IMR-90 (cell line): ENCODE measurements at regions not wholly inside any gene's neighbourhood (a gene's known extent, or its start where the extent isn't known, plus 50 kb on each side); places are given as distances from the start of the nearest gene placed in this dataset.

Source experiments
- ATAC-seq: fragments of 200-7000 bp; cut with Tn5 transposase; 2 replicates; pipeline ENCODE4 v1.9.1; 2020; ENCODE audit warnings: low read depth, mild to moderate bottlenecking, moderate library complexity
- BruUV-seq: library from RNA; stranded (reverse); fragments of 400-500 nt; replicated peaks from 2 replicates; lab custom pipeline; 2021; lab: Mats Ljungman, UMichigan
- CTCF ChIA-PET: fragments of 300-600 bp; formaldehyde crosslinking; extraction: SDS; loops from one replicate; lab custom pipeline; 2021; ENCODE audit warnings: antibody characterized with exemption; lab: Yijun Ruan, JAX
- POLR2A ChIA-PET: fragments of 300-600 bp; sonication (Branson Sonifier 250); formaldehyde crosslinking; loops from one replicate; lab custom pipeline; 2022; ENCODE audit warnings: antibody characterized with exemption; ENCODE audit not compliant: unreplicated experiment; lab: Charles Lee
- DNase-seq: peaks from one replicate; pipeline ENCODE4 v3.0.0; 2013
- H2AFZ ChIP-seq: replicated peaks from 2 replicates; pipeline ENCODE3; 2013; ENCODE audit warnings: low read length, mild to moderate bottlenecking; ENCODE audit not compliant: poor library complexity
- H2AK5ac ChIP-seq: 2 replicates; pipeline ENCODE4 v1.6.1; 2013; ENCODE audit warnings: low read depth, low read length, inconsistent platforms
- H2AK9ac ChIP-seq: replicated peaks from 2 replicates; pipeline ENCODE3; 2013; ENCODE audit warnings: mild to moderate bottlenecking, low read depth, low read length, moderate library complexity; ENCODE audit not compliant: poor library complexity
- H2BK120ac ChIP-seq: 2 replicates; pipeline ENCODE4 v1.6.1; 2013; ENCODE audit warnings: low read depth, low read length, inconsistent platforms
- H2BK15ac ChIP-seq: 3 replicates; pipeline ENCODE4 v1.6.1; 2013; ENCODE audit warnings: low read depth, low read length, inconsistent platforms
- H2BK20ac ChIP-seq: 2 replicates; pipeline ENCODE4 v1.6.1; 2013; ENCODE audit warnings: low read depth, mild to moderate bottlenecking, inconsistent platforms, low read length, moderate library complexity
- H2BK5ac ChIP-seq: 2 replicates; pipeline ENCODE4 v1.6.1; 2013; ENCODE audit warnings: mild to moderate bottlenecking, low read depth, low read length, inconsistent platforms; ENCODE audit not compliant: poor library complexity, severe bottlenecking
- H3K14ac ChIP-seq: replicated peaks from 2 replicates; pipeline ENCODE4 v1.6.1; 2013; ENCODE audit warnings: low read depth, low read length, inconsistent platforms
- H3K18ac ChIP-seq: 2 replicates; pipeline ENCODE4 v1.6.1; 2013; ENCODE audit warnings: low read depth, low read length, control low read depth
- H3K23ac ChIP-seq: 2 replicates; pipeline ENCODE4 v1.6.1; 2013; ENCODE audit warnings: low read depth, low read length, inconsistent platforms
- H3K27ac ChIP-seq: 2 replicates; pipeline ENCODE4 v1.5.1; 2013; ENCODE audit warnings: mild to moderate bottlenecking, control low read depth, low read length; ENCODE audit not compliant: insufficient read depth
- H3K27me3 ChIP-seq: 2 replicates; pipeline ENCODE4 v1.6.1; 2013; ENCODE audit warnings: low read length; ENCODE audit not compliant: control insufficient read depth, insufficient read depth
- H3K36me3 ChIP-seq: 2 replicates; pipeline ENCODE4 v1.6.1; 2013; ENCODE audit warnings: low read length, mixed read lengths; ENCODE audit not compliant: control insufficient read depth, insufficient read depth
- H3K4ac ChIP-seq: 2 replicates; pipeline ENCODE4 v1.6.1; 2013; ENCODE audit warnings: low read depth, low read length, inconsistent platforms
- H3K4me1 ChIP-seq: 2 replicates; pipeline ENCODE4 v1.6.1; 2013; ENCODE audit warnings: low read length, mixed read lengths; ENCODE audit not compliant: control insufficient read depth, insufficient read depth
- H3K4me2 ChIP-seq: 2 replicates; pipeline ENCODE4 v1.6.1; 2013; ENCODE audit warnings: low read depth, mild to moderate bottlenecking, control low read depth, low read length, moderate library complexity
- H3K4me3 ChIP-seq: 2 replicates; pipeline ENCODE4 v1.5.1; 2013; ENCODE audit warnings: low read depth, mild to moderate bottlenecking, control low read depth, low read length, moderate library complexity; ENCODE audit not compliant: insufficient read depth
- H3K56ac ChIP-seq: 2 replicates; pipeline ENCODE4 v1.6.1; 2013; ENCODE audit warnings: low read length, inconsistent platforms; ENCODE audit not compliant: insufficient read depth; ENCODE audit errors: extremely low read depth
- H3K79me1 ChIP-seq, 2 experiments: 2 replicates each; pipeline ENCODE4 v1.6.1; 2013; ENCODE audit warnings: low read length in 2 of 2, inconsistent platforms in 1 of 2, low read depth in 1 of 2
- H3K9ac ChIP-seq: 2 replicates; pipeline ENCODE4 v1.6.1; 2013; ENCODE audit warnings: low read depth, low read length, control low read depth
- H3K9me1 ChIP-seq: 2 replicates; pipeline ENCODE4 v1.6.1; 2013; ENCODE audit warnings: low read length, inconsistent platforms; ENCODE audit not compliant: insufficient read depth
- H3K9me3 ChIP-seq: 2 replicates; pipeline ENCODE4 v1.6.1; 2013; ENCODE audit warnings: low read length; ENCODE audit not compliant: control insufficient read depth, insufficient read depth
- H4K20me1 ChIP-seq: 2 replicates; pipeline ENCODE4 v1.6.1; 2013; ENCODE audit warnings: low read length, inconsistent platforms; ENCODE audit not compliant: insufficient read depth
- H4K5ac ChIP-seq: 2 replicates; pipeline ENCODE4 v1.6.1; 2013; ENCODE audit warnings: mild to moderate bottlenecking, low read depth, low read length, control low read depth
- H4K8ac ChIP-seq, 2 experiments: 2 replicates each; pipeline ENCODE4 v1.6.1; 2013; ENCODE audit warnings: low read depth in 2 of 2, low read length in 2 of 2, control low read depth in 1 of 2, inconsistent platforms in 1 of 2
- H4K91ac ChIP-seq: 2 replicates; pipeline ENCODE4 v1.6.1; 2013; ENCODE audit warnings: low read depth, low read length, inconsistent platforms; ENCODE audit not compliant: insufficient read depth
- CEBPB ChIP-seq: IDR thresholded peaks from 2 replicates; pipeline ENCODE4 v1.6.1; 2012; ENCODE audit warnings: low read depth, low read length, improper control_type of control experiment
- CHD1 ChIP-seq: IDR thresholded peaks from 2 replicates; pipeline ENCODE4 v1.6.1; 2012; ENCODE audit warnings: low read depth, low read length, improper control_type of control experiment
- ELK1 ChIP-seq: fragments of 150-350 bp; IDR thresholded peaks from 2 replicates; pipeline ENCODE4 v1.6.1; 2016; ENCODE audit warnings: low read depth, mild to moderate bottlenecking, low read length, moderate library complexity, borderline replicate concordance
- MAFK ChIP-seq: IDR thresholded peaks from 2 replicates; pipeline ENCODE4 v1.6.1; 2012; ENCODE audit warnings: low read depth, low read length, improper control_type of control experiment
- NFE2L2 ChIP-seq: fragments of 150-350 bp; IDR thresholded peaks from 2 replicates; pipeline ENCODE4 v1.6.1; 2016; ENCODE audit warnings: low read depth, mild to moderate bottlenecking, low read length
- POLR2A ChIP-seq: IDR thresholded peaks from 2 replicates; pipeline ENCODE4 v1.6.1; 2012; ENCODE audit warnings: mild to moderate bottlenecking, low read depth, low read length
- RAD21 ChIP-seq: IDR thresholded peaks from 2 replicates; pipeline ENCODE4 v1.6.1; 2012; ENCODE audit warnings: low read length, improper control_type of control experiment
- RFX5 ChIP-seq: IDR thresholded peaks from 2 replicates; pipeline ENCODE4 v1.8.0; 2012; ENCODE audit warnings: low read depth, mild to moderate bottlenecking, low read length, moderate library complexity
- WGBS, 2 experiments: methylation state at CpG; one replicate each; pipeline versions ENCODE4 v1.1.5 to v1.1.7; 2013; ENCODE audit warnings: missing lambda C conversion rate in 2 of 2; ENCODE audit not compliant: insufficient read length in 1 of 2; ENCODE audit errors: extremely low coverage in 2 of 2; 5-methylcytosine and 5-hydroxymethylcytosine counted together
- dilution Hi-C: fragments of 300-500 bp; cut with HindIII; formaldehyde crosslinking; loops from one replicate; pipeline ENCODE4 v1.14.3; 2018; ENCODE audit warnings: low sequenced_read_pairs; ENCODE audit not compliant: unreplicated experiment
- in situ Hi-C: fragments of 300-500 bp; cut with MboI; formaldehyde crosslinking; loops from 3 replicates; pipeline ENCODE4 v1.14.3; 2019; ENCODE audit warnings: low sequenced_read_pairs, inconsistent platforms, mixed read lengths
- intact Hi-C: fragments of 100-400 bp; cut with micrococcal nuclease; formaldehyde crosslinking; loops from 2 replicates; pipeline ENCODE4 v1.10.0; 2022

- Histone ChIP-seq H4K8ac (no peak overlapping the region), H2BK15ac (no peak overlapping the region; the same call in 1 of the 3 replicates), H4K91ac (no peak overlapping the region), H3K4me2 (no peak overlapping the region), H3K4ac (0 out of 2 replicates have a peak overlapping the region, but pooled peaks have one; percentile 2), H3K9ac (no peak overlapping the region), H2AFZ (no peak overlapping the region), H3K9me1 (no peaks in the 10 kb centered on the region), H2AK9ac (no peak overlapping the region), H3K36me3 (no peaks in the 10 kb centered on the region), H3K9me3 (0 out of 2 replicates have a peak, but pooled peaks cover 2% of the 10 kb centered on the region), H3K27me3 (no peaks in the 10 kb centered on the region), H3K23ac (no peak overlapping the region), H3K27ac (no peak overlapping the region), H3K4me3 (no peak overlapping the region), H3K14ac (0 out of 2 replicates have a peak overlapping the region, but pooled peaks have one; percentile 6), H4K20me1 (no peaks in the 10 kb centered on the region), H3K4me1 (peaks cover 2% of the 10 kb centered on the region), H2BK120ac (no peak overlapping the region; the same call in 1 of the 2 replicates), H3K79me1 (no peaks in the 10 kb centered on the region), H2BK20ac (no peak overlapping the region), H3K56ac (no peak overlapping the region), H3K18ac (peak overlapping the region; percentile 41; the same call in 1 of the 2 replicates), H2AK5ac (peak overlapping the region; percentile 49; the same call in 1 of the 2 replicates), H2BK5ac (no peak overlapping the region), H4K5ac (no peak overlapping the region)
- no CpG with 5 or more reads among the region's 3 CpGs for WGBS, 2 experiments
- no peak for TF ChIP-seq CHD1
- no peak for TF ChIP-seq RAD21
- TF ChIP-seq RFX5: no peak
- TF ChIP-seq MAFK: no peak
- no peak for TF ChIP-seq POLR2A
- TF ChIP-seq ELK1: no peak
- no peak for TF ChIP-seq NFE2L2
- no peak for TF ChIP-seq CEBPB
- dilution Hi-C loops (no loop called here), intact Hi-C loops (no loop called here), in situ Hi-C loops (no loop called here)
- DNase-seq (no peak), ATAC-seq (no peak)
- ChIA-PET CTCF (no interaction called here), POLR2A (no interaction called here)
- BruUV-seq: no TSS peak
Observed at GRCh38 chr12:89185181-89185580, 167.1 kb downstream of the DUSP6 start.
